Retinal pigment epithelial cell (primary cell): ENCODE measurements at regions not wholly inside any gene's neighbourhood (a gene's known extent, or its start where the extent isn't known, plus 50 kb on each side); places are given as distances from the start of the nearest gene placed in this dataset.

Experiments
- DNase-seq: peaks from one replicate; pipeline ENCODE4 v3.0.0-alpha.2; 2010; ENCODE audit warnings: low read depth
- H3K4me3 ChIP-seq: 2 replicates; pipeline ENCODE4 v1.5.1; 2011; ENCODE audit warnings: mild to moderate bottlenecking, low read length, control low read depth, moderate library complexity
- CTCF ChIP-seq: conservative IDR thresholded peaks from 2 replicates; pipeline ENCODE4 v1.5.1; 2011; ENCODE audit warnings: low read depth, low read length, control low read depth, inconsistent platforms

GRCh38 chr1:170460414-170461155 is 71.4 kb upstream of the GORAB start:
- no peak overlapping the region for H3K4me3 ChIP-seq
- TF ChIP-seq CTCF, result no peak
- DNase-seq, result no peak

- DNase-seq, result no peak
- TF ChIP-seq CTCF, result no peak
Measured at GRCh38 chr1:170461291-170461747, 70.6 kb upstream of the GORAB start.

GRCh38 chr1:170461762-170462384 is 70.1 kb upstream of the GORAB start:
- no peak for DNase-seq

More at GRCh38 chr1:170461291-170461747, 70.6 kb upstream of the GORAB start:
- H3K4me3 ChIP-seq, result no peak overlapping the region

GRCh38 chr1:170470121-170470520 is 61.8 kb upstream of the GORAB start:
- no peak for TF ChIP-seq CTCF
- no peak overlapping the region for H3K4me3 ChIP-seq

More at GRCh38 chr1:170461762-170462384, 70.1 kb upstream of the GORAB start:
- no peak for TF ChIP-seq CTCF
- H3K4me3 ChIP-seq, result no peak overlapping the region

GRCh38 chr1:170471398-170472053 is 60.4 kb upstream of the GORAB start:
- DNase-seq, result no peak
- no peak overlapping the region for H3K4me3 ChIP-seq
- no peak for TF ChIP-seq CTCF

More at GRCh38 chr1:170470121-170470520, 61.8 kb upstream of the GORAB start:
- no peak for DNase-seq

- no peak for DNase-seq
- TF ChIP-seq CTCF, result no peak
- H3K4me3 ChIP-seq, result no peak overlapping the region
Measured at GRCh38 chr1:170481000-170481399, 51.0 kb upstream of the GORAB start.
